ENCODE measurements at regions not wholly inside any gene's neighbourhood (a gene's known extent, or its start where the extent isn't known, plus 50 kb on each side); places are given as distances from the start of the nearest gene placed in this dataset.
A peak's percentile ranks its signal among the peaks of the same experiment; 100 is the strongest.

GRCh38 chr5:34545626-34546025 lies 110.5 kb upstream of the RAI14 start:
- DNase-seq (ENCODE audit: low read depth, low spot score) = no peak
- no peaks in the 10 kb centered on the region for H3K27me3 ChIP-seq (ENCODE audit: insufficient read depth, insufficient read length)

GRCh38 chr5:34547300-34548085 lies 108.6 kb upstream of the RAI14 start:
- Histone ChIP-seq H3K36me3 (ENCODE audit: insufficient read depth, insufficient read length, low read length) (no peaks in the 10 kb centered on the region), H3K27me3 (ENCODE audit: insufficient read depth, insufficient read length) (no peaks in the 10 kb centered on the region), H3K9me3 (ENCODE audit: insufficient read depth, low read length) (peaks cover 61% of the 10 kb centered on the region), H3K4me1 (ENCODE audit: insufficient read depth, insufficient read length) (no peaks in the 10 kb centered on the region), H3K9ac (ENCODE audit: insufficient read length, low read depth) (no peak overlapping the region), H3K4me3 (ENCODE audit: insufficient read length, low read depth) (no peak overlapping the region)
- TF ChIP-seq YY1 (IDR thresholded peaks at IDR 0.05; ENCODE audit: insufficient read depth, insufficient read length) (no peak), ZNF274 (IDR thresholded peaks at IDR 0.05; ENCODE audit: low read depth, low read length) (no peak), SUZ12 (IDR thresholded peaks at IDR 0.05; ENCODE audit: extremely low read depth, insufficient read depth, insufficient read length) (no peak)
- no peak for DNase-seq (ENCODE audit: low read depth, low spot score)

More at GRCh38 chr5:34545626-34546025, 110.5 kb upstream of the RAI14 start:
- Histone ChIP-seq H3K9me3 (ENCODE audit: insufficient read depth, low read length) (peaks cover 72% of the 10 kb centered on the region), H3K9ac (ENCODE audit: insufficient read length, low read depth) (no peak overlapping the region), H3K4me1 (ENCODE audit: insufficient read depth, insufficient read length) (no peaks in the 10 kb centered on the region), H3K4me3 (ENCODE audit: insufficient read length, low read depth) (no peak overlapping the region), H3K36me3 (ENCODE audit: insufficient read depth, insufficient read length, low read length) (no peaks in the 10 kb centered on the region)
- no peak for TF ChIP-seq YY1 (IDR thresholded peaks at IDR 0.05; ENCODE audit: insufficient read depth, insufficient read length)
- no peak for TF ChIP-seq ZNF274 (IDR thresholded peaks at IDR 0.05; ENCODE audit: low read depth, low read length)
- no peak for TF ChIP-seq SUZ12 (IDR thresholded peaks at IDR 0.05; ENCODE audit: extremely low read depth, insufficient read depth, insufficient read length)

GRCh38 chr5:34548086-34548403 lies 108.1 kb upstream of the RAI14 start:
- Histone ChIP-seq H3K9ac (ENCODE audit: insufficient read length, low read depth) (no peak overlapping the region), H3K4me1 (ENCODE audit: insufficient read depth, insufficient read length) (no peaks in the 10 kb centered on the region), H3K4me3 (ENCODE audit: insufficient read length, low read depth) (no peak overlapping the region), H3K27me3 (ENCODE audit: insufficient read depth, insufficient read length) (no peaks in the 10 kb centered on the region), H3K9me3 (ENCODE audit: insufficient read depth, low read length) (peaks cover 57% of the 10 kb centered on the region), H3K36me3 (ENCODE audit: insufficient read depth, insufficient read length, low read length) (no peaks in the 10 kb centered on the region)
- DNase-seq (ENCODE audit: low read depth, low spot score) = peak; percentile 63
- TF ChIP-seq SUZ12 (IDR thresholded peaks at IDR 0.05; ENCODE audit: extremely low read depth, insufficient read depth, insufficient read length) (no peak), ZNF274 (IDR thresholded peaks at IDR 0.05; ENCODE audit: low read depth, low read length) (no peak), YY1 (IDR thresholded peaks at IDR 0.05; ENCODE audit: insufficient read depth, insufficient read length) (no peak)

DNA sequence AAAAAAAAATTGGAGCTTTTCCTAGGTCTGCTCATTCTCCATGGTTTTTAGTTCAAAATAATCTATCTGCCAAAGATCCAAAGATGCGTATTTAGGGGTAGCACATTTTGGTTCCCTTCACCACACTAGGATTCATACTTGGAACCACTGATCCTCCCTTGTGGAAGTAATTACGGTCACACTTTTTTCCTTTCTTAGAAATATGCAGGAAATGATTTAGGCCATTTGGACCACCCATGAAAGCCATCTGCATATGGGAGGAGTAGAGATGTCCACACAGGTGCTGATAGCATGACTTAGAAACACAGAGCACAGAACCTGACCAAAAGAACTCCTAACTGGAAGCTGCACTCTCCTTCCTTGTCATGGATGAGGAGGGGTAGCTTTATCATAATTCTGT lies 105.9 kb upstream of the RAI14 start:
- H3K4me3 ChIP-seq (ENCODE audit: insufficient read length, low read depth) = no peak overlapping the region
- H3K9ac ChIP-seq (ENCODE audit: insufficient read length, low read depth) = no peak overlapping the region
- no peak for TF ChIP-seq SUZ12 (IDR thresholded peaks at IDR 0.05; ENCODE audit: extremely low read depth, insufficient read depth, insufficient read length)
- no peak for TF ChIP-seq YY1 (IDR thresholded peaks at IDR 0.05; ENCODE audit: insufficient read depth, insufficient read length)
- TF ChIP-seq ZNF274 (IDR thresholded peaks at IDR 0.05; ENCODE audit: low read depth, low read length) = no peak
- DNase-seq (ENCODE audit: low read depth, low spot score) = no peak
- H3K9me3 ChIP-seq (ENCODE audit: insufficient read depth, low read length) = peaks cover 35% of the 10 kb centered on the region
- no peaks in the 10 kb centered on the region for H3K4me1 ChIP-seq (ENCODE audit: insufficient read depth, insufficient read length)
- H3K36me3 ChIP-seq (ENCODE audit: insufficient read depth, insufficient read length, low read length) = no peaks in the 10 kb centered on the region
- no peaks in the 10 kb centered on the region for H3K27me3 ChIP-seq (ENCODE audit: insufficient read depth, insufficient read length)

DNA sequence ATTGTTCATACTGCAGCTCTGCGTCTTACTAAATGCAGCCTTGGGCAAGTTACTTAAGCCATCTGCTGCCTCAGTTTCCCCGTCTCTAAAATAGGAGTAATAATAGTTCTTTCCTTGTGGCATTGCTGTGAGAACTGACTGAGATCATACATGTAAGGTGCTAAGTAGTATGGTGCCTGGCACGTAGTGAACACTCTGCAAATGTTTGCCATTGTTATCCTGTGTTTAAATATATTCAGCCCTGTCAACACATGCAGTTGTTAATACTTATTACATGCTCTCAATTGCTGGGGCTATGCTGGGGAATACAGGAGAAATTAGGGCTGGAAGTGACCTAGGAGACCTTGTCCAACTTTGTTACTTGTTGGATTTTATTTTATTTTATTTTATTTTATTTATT lies 105.2 kb upstream of the RAI14 start:
- Histone ChIP-seq H3K27me3 (ENCODE audit: insufficient read depth, insufficient read length) (no peaks in the 10 kb centered on the region), H3K4me1 (ENCODE audit: insufficient read depth, insufficient read length) (no peaks in the 10 kb centered on the region), H3K9ac (ENCODE audit: insufficient read length, low read depth) (no peak overlapping the region), H3K9me3 (ENCODE audit: insufficient read depth, low read length) (peaks cover 28% of the 10 kb centered on the region), H3K4me3 (ENCODE audit: insufficient read length, low read depth) (no peak overlapping the region), H3K36me3 (ENCODE audit: insufficient read depth, insufficient read length, low read length) (no peaks in the 10 kb centered on the region)
- no peak for DNase-seq (ENCODE audit: low read depth, low spot score)
- TF ChIP-seq YY1 (IDR thresholded peaks at IDR 0.05; ENCODE audit: insufficient read depth, insufficient read length) = no peak
- no peak for TF ChIP-seq SUZ12 (IDR thresholded peaks at IDR 0.05; ENCODE audit: extremely low read depth, insufficient read depth, insufficient read length)
- TF ChIP-seq ZNF274 (IDR thresholded peaks at IDR 0.05; ENCODE audit: low read depth, low read length) = no peak

GRCh38 chr5:34551911-34552433 lies 104.2 kb upstream of the RAI14 start:
- peaks cover 18% of the 10 kb centered on the region for H3K9me3 ChIP-seq (ENCODE audit: insufficient read depth, low read length)
- no peaks in the 10 kb centered on the region for H3K27me3 ChIP-seq (ENCODE audit: insufficient read depth, insufficient read length)
- TF ChIP-seq ZNF274 (IDR thresholded peaks at IDR 0.05; ENCODE audit: low read depth, low read length) (no peak), YY1 (IDR thresholded peaks at IDR 0.05; ENCODE audit: insufficient read depth, insufficient read length) (no peak), SUZ12 (IDR thresholded peaks at IDR 0.05; ENCODE audit: extremely low read depth, insufficient read depth, insufficient read length) (no peak)
- H3K9ac ChIP-seq (ENCODE audit: insufficient read length, low read depth) = no peak overlapping the region
- H3K4me1 ChIP-seq (ENCODE audit: insufficient read depth, insufficient read length) = no peaks in the 10 kb centered on the region
- no peaks in the 10 kb centered on the region for H3K36me3 ChIP-seq (ENCODE audit: insufficient read depth, insufficient read length, low read length)
- no peak overlapping the region for H3K4me3 ChIP-seq (ENCODE audit: insufficient read length, low read depth)
- DNase-seq (ENCODE audit: low read depth, low spot score) = no peak

DNA sequence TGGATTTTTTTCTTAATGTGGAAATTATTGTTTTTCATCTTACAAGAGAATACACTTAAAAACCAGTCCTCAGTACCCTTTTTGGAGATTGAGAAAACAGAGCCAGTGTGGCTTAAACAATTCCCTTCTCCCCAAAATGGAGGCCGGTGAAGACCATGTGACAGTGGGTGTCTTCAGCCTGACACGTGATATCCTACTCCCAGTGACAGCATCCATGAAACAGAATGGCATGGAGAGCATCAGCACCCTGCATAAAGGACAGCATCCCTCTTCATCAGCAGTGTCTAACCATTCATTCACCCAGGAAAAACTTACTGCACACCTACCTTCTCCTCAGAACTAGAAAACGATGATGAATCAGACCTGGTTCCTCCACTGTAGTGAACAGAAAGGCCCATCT lies 103.4 kb upstream of the RAI14 start:
- Histone ChIP-seq H3K9me3 (ENCODE audit: insufficient read depth, low read length) (peaks cover 10% of the 10 kb centered on the region; the same call in 1 of the 2 replicates), H3K9ac (ENCODE audit: insufficient read length, low read depth) (no peak overlapping the region), H3K27me3 (ENCODE audit: insufficient read depth, insufficient read length) (no peaks in the 10 kb centered on the region), H3K4me1 (ENCODE audit: insufficient read depth, insufficient read length) (no peaks in the 10 kb centered on the region), H3K36me3 (ENCODE audit: insufficient read depth, insufficient read length, low read length) (no peaks in the 10 kb centered on the region), H3K4me3 (ENCODE audit: insufficient read length, low read depth) (no peak overlapping the region)
- no peak for TF ChIP-seq YY1 (IDR thresholded peaks at IDR 0.05; ENCODE audit: insufficient read depth, insufficient read length)
- TF ChIP-seq SUZ12 (IDR thresholded peaks at IDR 0.05; ENCODE audit: extremely low read depth, insufficient read depth, insufficient read length) = no peak
- no peak for TF ChIP-seq ZNF274 (IDR thresholded peaks at IDR 0.05; ENCODE audit: low read depth, low read length)
- no peak for DNase-seq (ENCODE audit: low read depth, low spot score)

Data from NT2/D1 (cell line).